DMS79 treated with DMSO at 0.1 percent for 48 hours (cell line): ENCODE measurements at regions not wholly inside any gene's neighbourhood (a gene's known extent, or its start where the extent isn't known, plus 50 kb on each side); places are given as distances from the start of the nearest gene placed in this dataset.

Experiments
- DNase-seq: peaks from one replicate; lab custom pipeline; 2025; lab: John Stamatoyannopoulos, UW

DNA sequence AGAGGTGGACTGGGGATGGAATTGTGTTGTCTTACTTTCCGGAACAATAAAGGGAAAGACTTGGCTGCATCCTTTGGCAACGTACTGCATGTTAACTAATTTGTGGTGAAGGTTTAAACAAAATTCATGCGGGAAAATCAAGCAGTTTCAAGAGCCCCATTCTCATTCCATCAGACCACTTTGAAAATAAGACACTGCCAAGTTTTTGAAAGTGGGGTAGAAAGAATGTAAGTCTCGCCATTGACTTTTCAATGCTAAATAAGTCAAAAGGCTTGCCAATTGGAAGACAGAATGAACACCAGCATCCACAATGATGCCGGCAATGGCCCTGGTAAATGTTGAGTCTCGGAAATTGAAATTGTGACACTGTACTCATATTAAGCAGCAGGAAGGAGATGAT lies 322.0 kb downstream of the RND3 start:
- DNase-seq: peak; percentile 52

DNA sequence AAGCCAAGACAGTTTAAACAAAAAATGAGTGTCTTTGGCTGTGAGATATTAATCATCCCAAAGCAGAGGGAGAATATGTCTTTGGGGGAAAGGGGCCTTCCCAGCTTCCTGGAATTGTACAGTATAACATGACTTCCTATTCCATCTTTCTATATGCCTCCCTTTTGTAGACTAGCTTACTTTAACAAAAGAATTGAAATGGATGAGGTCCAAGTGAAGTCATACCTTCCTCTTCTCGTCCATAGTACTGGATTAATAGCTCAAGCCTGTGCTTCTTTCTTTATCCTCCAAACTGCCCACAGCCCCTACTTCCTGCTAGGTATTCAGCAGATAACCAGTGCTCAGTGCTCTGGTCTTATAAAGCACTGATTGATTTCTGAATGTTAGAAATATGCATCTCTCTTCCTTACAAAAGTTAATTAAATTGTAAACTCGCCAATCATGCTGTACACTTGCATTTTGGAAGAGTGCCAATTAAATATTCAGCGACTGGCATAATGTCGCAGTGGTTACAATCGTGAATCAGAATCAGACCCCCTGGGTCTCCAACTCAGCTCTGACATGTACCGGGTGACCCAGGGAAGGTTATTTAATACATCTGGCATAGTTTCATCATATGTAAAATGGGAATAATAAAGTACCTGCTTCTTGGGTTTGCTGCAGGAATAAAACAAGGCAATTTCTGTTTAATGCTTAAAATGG lies 325.1 kb downstream of the RND3 start:
- no peak for DNase-seq

DNA sequence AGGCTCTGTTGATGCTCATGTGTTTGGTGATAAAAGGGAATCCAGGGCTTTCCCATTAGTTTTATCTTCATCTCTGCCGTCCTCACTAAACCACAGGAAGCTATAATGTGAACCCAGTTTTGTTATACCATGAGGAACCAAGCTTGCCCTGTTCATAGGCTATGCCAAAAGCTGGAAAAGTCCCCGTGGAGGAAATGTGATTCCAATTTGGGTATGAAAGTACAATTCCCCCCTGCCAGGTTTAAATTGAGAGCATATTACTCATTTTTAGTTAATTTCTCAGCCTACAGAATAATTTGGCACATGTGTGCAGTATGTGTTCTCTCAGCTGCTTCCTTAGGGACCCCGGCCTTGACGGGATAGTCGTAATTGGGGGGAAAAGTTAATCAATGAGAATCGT lies 327.4 kb downstream of the RND3 start:
- no peak for DNase-seq

DNA sequence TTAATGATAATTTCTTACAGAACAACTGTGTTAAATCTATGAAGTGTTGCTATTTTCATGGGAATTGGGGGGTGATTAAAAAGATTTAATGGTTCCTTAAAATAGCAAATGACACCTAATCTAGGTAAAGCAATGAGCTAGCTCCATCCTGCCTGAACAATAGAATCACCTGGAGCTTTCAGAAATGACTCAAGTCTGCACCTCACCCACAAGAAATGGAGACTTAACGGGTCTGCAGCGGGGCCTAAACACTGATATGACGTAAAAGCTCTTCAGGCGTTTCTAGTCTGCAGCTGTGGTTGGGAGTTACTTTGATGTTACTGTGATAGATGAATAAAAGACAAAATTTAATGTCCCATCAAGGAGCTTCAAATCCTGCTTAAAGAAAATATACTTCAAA lies 328.2 kb downstream of the RND3 start:
- DNase-seq: no peak

DNA sequence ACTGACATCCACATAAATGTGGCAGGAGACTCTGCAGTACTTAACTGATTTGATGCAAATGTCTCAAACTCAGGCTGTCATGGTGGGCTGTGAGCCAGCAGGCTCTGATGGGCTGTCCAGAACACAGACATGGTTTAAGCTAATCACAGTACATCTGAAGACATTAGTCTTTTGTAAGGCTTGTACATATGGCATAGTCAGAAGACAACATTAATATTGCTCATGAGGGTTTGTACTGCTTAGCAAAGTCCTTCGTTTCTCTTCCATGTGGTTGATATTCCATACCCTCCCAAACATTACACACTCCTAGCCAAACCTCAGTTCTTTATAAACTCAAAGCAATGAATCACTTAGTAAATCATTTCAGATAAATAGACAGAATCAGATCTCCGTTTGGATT lies 330.6 kb downstream of the RND3 start:
- DNase-seq: no peak

DNA sequence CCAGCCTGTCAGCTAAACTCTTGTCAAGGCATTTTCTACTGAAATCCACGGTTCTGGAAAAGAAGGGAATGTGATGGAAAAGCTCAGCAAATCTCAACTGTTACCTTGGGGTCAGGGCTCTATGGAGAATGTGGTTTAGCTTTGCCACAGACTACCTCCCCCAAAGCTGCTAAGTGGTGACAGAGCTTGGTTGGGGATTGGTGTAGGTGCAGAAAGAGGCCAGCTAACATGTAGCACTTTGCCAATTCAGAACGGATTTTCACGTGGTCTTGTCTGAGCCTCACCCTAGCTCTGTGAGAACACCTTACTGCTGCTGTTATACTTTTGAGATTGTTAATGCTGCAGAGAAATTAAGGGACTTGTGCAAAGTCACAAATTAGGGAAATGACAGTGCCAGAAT lies 331.1 kb downstream of the RND3 start:
- DNase-seq: no peak

DNA sequence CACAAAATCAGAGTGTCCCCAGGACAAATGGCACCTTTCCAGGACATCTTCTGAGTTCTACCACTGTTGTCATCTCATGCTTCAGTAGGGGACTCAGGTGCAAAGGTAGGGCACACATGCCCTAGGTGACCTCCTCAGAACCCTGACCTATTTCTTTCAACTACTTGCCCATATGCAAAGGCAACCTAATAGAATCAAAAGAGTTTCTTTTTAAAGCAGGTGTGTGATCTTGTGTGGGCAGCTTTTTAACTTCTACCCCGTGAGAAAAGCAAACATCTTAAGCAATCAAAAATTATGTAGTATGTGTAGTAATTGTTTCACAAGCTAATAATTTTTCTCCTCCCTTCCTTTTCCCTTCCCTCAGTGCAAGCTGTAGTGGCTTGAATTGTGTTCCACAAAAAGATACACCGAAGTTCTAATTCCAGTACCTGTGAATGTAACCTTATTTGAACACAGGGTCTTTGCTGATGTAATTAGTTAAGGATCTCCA lies 333.1 kb downstream of the RND3 start:
- no peak for DNase-seq

DNA sequence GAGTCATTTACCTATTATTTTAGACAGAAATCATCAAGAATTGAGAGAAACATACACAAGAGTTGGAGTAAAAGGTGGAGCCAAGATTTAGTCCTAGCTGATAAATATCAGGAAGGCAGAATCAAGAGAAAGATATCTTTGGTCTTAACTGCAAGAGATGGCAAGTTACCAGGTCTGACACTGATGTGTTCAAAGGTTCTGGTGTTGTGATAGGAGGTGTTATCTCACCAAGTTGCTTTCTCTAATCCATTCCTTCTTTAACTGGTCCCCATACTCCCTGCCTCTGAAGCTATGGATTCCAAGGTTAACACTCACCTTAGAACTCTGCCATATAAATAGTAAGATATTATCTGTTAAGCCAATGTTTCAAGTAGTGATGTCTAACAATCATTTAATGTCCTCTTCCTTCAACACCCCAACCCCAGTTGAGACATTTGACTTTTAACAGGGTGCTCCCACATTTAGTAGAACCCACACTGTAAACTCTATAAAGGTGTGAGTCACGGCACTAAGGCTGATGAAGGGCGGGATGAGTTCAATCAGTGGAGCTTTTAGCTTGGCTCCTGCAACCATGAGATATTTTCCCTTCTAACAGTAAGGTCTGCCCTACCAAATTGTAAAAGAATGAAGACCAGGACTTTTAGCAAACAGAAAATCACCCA lies 333.7 kb downstream of the RND3 start:
- DNase-seq: no peak

DNA sequence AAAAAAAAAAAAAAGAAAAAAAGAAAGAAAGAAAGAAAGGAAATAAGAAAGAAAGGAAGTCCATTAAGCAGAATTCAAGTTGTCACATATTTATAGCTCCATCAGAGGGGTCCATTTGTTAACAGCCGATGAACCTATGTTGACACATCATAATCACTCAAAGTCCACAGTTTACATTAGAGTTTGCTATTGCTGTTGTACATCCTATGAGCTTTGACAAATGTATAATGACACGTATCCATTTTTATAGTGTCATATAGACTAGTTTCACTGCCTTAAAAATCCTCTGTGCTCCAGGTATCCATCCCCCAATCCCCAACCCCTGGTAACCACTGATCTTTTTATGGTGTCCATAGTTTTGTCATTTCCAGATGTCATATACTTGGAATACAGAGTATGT lies 335.2 kb downstream of the RND3 start:
- no peak for DNase-seq

DNA sequence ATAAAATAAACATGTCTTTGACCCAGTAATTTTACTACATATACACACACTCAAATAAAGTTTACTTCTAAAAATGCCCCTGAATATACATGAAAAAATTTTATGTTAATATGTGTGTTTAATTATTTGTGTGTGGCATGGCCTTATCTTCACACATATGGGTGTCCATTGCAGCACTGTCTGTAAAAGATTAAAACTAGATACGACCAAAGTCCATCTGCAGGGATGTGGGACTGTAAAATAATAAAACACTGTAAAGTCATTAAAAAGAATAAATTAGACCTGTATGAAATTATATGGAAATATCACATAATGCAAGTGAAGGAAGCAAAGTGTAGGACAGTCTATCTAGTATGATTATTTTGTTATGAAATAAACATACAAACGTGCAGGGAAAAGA lies 337.3 kb downstream of the RND3 start:
- DNase-seq: no peak

DNA sequence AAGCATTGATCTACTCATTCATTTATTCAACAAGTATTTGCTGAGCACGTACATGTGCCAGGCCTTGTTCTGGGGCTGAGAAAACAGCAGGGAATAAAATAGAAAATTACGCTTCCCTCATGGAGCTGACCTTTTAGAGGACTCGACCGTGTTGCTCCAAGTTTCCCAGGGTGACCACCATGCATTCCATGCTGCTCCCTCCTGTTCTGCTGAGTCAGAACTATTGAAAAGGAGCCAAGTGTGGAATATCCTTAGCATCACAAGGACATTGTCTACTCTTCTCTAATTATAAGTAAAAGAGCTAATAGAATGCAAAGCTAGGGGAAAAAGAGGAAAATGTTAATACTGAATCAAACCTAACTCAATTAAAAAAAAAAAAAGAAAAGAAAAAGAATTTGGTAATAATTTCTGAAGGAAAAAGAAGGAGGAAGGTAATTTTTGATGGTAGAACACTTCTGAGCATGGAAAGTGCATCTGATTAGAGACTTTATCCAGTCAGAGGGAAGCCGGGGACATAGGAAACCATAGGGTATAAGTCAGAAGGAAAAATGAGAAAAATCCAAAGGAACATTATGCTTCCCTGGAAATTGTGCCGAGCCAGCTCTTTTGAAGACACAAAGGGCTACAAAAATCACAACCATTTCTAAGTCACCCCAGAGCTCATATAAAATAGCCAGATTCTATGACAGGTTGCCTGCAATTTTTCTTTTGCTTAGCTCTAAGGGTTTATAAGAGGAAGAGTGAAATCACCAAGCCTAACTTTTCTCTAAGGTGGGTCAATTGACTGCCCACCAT lies 339.4 kb downstream of the RND3 start:
- no peak for DNase-seq

DNA sequence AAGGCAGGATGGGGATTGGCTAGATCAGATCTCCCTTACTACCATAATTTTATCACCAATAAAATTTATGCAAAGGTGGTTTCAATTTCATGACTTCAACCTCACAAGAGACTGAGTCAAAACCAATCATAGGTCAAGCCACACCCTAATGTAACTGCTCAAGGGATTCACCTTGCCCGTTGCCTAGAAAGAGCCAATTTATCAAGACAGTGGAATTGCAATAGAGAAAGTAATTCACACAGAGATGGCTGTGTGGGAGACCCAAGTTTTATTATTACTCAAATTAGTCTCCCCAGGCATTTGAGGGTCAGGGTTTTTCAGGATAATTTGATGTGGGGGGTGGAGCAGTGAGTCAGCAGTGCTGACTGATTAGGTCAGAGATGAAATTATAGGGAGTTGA lies 340.6 kb downstream of the RND3 start:
- no peak for DNase-seq

DNA sequence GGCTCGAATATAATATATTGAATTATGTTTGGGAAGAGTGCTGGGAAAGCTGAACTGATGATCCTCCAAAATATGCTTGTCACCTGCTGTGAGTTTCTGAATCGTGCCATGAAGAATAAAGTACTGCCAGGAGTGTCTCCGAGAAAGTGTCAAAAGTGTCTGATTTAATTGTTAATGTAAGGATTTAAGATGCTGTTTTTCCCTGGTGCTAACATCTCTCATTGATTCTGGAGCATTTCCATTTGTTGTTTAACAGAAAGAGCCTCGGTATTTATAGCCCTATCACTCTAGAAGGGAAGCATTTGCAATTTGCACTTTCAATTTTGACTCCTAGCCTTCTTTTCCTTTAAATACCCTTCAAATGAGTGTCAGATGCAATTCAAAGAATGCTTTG lies 342.2 kb downstream of the RND3 start:
- DNase-seq: no peak

DNA sequence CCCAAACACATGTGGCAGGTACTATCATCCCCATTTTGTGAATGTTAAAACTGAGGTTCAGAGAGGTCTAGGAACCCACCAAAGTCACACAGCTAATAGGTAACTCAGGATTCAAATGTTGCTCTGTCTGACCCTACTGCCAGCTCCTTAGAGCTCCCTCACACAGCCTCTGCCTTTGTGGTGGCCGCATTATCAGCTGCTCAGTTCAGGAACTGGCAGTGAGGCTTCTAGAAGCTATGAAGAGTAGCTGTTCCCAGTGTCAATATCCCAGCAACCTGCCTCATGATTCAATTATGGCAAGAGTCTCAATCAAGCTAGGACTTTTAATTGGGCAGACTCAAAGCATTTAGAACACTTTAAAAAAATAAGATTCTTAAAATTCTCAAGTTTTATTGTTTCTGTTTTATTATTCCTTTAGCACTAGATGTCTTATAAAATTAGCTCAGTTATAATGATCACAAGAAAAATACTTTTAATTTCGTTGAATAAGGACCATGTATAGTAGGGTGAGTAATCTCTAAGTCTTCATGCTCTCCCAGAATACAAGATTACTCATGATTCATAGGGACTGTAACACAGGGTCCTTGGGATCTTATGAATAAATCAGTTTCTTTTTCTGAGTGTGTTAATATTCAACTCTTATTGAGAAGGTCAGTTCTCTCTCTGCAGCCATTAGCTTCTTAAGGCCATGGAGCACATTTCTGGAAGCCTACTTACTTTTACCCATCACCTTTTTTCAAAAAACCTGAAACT lies 342.7 kb downstream of the RND3 start:
- DNase-seq: no peak

DNA sequence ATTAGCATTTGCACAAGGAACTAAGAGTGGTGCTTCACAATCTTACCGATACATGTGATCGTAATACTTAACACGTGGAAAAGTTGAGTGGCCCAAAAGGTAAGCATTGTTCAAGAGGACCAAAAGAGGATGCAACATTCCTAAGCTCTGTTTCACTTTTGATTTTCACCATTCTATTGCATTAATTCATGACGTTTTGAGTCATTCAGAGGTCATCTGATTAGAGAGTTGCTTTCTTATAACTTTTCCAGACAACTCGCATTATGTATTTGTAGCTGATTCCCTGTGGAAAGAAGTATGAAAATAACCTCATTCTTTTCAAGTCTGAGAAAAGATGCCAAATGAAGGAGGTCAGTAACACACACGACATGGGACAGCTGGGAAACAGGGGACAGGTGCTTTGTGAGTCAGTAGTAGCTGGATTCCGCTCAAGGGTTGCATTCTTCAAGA lies 344.4 kb downstream of the RND3 start:
- DNase-seq: no peak

DNA sequence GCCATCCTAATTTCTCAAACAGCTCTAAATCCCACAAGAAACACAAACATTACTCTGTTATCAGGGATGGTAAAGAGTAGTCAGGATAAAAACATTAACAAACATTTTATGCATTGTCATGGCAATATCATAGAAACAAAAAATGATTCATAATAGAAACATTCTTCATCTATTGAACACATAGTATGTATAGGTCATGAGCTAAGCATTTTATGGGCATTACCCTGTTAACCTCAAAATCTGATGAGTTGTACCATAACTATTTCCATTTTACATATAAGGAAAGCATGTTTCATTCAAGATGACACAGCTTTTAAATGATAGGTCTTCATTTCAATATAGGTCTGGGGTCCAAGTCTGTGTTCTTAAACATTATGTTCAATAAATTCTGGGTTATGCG lies 344.9 kb downstream of the RND3 start:
- no peak for DNase-seq

DNA sequence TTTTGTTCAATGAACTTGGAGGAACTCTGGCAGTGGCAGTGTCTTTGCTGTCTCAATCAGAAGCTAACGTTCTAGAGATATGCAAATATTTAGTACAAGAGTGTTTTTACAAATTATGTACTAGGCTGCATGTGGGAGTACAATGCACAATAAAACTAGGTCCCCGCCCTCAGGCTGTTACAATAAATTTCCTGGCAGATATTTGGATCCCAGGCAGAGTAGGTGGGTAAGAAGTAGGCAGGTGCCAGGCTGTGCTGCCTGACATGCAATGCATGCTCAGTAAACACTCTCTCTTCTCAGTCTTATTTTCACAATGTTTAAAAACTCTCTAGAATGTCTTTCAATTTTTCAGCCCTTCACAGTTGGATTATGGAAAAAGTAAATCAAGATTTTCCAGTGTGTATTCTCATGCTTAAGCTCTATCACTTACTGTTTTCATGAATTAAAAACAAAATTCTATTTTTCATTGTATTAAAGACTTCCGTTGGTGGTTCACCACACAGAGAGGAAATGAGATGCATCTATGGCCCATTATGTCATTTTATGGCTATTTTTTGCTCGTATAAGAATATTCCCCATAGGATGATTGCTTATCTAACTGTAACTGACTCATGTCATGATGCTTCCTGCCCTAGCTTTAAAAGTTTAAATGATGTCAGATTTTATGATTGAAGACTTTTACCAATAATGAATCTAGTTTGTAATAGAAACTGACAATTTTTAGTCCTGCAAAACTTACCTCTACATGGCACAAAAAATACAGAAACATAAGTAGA lies 346.1 kb downstream of the RND3 start:
- DNase-seq: no peak

DNA sequence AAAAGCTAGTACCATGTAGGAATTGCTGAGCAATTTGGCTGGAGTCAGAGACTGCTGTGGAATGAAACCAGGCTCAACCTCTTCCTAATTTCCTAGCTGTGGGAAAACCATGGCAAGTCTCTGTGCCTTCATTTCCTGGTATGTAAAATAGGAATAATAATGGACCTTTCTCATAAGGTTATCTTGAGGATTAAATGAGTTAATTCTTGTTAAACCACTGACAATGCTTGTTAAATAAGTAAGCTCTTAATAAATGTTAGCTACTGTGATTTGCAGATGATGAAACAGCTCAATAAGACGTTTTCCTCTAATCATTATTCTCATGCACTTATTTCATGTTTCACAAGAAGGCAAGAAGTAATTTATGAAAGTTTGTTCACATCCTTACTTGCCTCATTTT lies 346.7 kb downstream of the RND3 start:
- DNase-seq: no peak

DNA sequence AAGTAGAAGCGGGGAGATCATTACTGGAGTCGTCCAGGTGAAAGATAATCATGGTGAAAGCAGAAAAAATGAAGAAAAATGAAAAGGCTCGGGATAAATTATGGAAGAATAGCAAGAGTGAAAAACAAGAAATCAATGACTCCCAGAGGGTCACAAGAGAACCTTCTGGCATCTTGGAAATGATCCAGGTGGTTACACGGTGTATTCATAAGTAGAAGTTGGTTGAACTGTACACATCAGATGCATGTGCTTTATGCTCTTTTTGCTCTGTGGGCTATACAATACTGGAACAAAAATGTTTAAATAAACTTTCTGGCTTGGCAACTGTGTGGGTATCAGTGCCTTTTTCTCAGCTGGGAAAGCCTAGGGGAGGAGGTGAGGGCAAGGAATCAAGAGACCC lies 348.9 kb downstream of the RND3 start:
- DNase-seq: peak; percentile 86

DNA sequence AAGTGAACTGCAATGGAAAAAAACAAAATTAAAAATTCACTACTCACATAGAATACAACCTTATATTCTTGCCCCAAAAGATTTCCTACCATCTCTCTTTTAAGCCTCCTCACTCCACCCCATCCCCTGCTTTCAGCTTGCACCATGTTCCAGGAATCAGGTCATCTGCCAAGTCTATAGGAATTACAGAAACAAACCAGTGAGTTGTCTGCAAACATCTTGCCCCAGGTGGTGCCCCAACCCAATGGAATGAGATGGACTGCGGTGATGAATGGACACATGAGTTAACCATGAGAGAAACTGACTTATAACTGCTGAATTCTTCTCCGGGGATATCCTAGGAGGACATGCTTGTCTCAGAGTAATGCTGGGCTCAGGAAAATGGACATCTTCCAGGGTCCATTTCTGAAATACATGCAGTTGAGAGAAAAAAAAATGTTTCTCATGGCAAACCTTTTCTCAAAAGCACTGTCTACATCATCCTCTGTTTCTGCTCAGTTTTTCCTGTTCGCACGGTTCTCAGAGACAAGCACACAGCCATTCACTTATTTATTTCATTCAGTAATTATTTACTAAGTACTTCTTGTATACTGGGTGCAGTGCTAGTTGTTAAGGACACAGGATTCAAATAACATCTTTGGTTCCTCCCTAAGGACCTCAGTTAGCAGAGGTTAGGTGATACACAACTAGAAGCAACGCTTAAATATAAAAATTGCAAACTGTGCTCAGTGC lies 350.0 kb downstream of the RND3 start:
- DNase-seq: peak; percentile 80

DNA sequence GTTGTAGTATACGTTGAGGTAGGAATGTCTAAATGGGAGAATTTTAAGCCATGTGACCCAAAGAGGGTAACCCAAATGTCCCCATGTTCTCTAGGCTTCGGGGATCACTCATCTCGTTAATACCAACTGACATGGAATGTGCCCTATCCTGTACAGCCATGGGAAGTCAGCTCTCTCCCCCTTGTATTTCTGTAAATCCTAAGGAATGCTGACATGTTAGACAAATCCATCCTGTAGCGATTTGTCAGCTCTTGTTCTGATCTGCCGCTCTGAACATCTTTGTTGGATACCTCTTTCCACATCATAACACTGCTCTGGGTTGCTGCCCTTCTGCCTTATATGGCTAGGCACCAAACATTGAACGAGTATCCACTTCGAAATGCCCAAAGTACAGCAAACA lies 350.6 kb downstream of the RND3 start:
- no peak for DNase-seq
